Thyroid gland (tissue), 4 donors: ENCODE measurements at regions not wholly inside any gene's neighbourhood (a gene's known extent, or its start where the extent isn't known, plus 50 kb on each side); places are given as distances from the start of the nearest gene placed in this dataset.

Source experiments
- POLR2A ChIP-seq, 2 donors: fragments of 450-650 bp; IDR thresholded peaks; one replicate each; pipeline ENCODE4 v1.6.1; 2017; ENCODE audit warnings: antibody characterized with exemption in 2 of 2, mild to moderate bottlenecking in 2 of 2, moderate library complexity in 1 of 2
- TF ChIP-seq, protein P1 (sequence below), 6 experiments: fragments of 200-600 bp in 3 of 6; fragments of 450-650 bp in 3 of 6; sonication (generic) in 3 of 6; IDR thresholded peaks; one replicate each; pipeline ENCODE4 v1.5.1; 2016 to 2019; ENCODE audit warnings: antibody characterized with exemption in 6 of 6, mild to moderate bottlenecking in 2 of 6, inconsistent platforms in 1 of 6, moderate library complexity in 1 of 6

- TF ChIP-seq, protein P1, sequence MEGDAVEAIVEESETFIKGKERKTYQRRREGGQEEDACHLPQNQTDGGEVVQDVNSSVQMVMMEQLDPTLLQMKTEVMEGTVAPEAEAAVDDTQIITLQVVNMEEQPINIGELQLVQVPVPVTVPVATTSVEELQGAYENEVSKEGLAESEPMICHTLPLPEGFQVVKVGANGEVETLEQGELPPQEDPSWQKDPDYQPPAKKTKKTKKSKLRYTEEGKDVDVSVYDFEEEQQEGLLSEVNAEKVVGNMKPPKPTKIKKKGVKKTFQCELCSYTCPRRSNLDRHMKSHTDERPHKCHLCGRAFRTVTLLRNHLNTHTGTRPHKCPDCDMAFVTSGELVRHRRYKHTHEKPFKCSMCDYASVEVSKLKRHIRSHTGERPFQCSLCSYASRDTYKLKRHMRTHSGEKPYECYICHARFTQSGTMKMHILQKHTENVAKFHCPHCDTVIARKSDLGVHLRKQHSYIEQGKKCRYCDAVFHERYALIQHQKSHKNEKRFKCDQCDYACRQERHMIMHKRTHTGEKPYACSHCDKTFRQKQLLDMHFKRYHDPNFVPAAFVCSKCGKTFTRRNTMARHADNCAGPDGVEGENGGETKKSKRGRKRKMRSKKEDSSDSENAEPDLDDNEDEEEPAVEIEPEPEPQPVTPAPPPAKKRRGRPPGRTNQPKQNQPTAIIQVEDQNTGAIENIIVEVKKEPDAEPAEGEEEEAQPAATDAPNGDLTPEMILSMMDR (IDR thresholded peaks at IDR 0.05): no peak
- no peak for TF ChIP-seq POLR2A (IDR thresholded peaks at IDR 0.05)
Observed at GRCh38 chrX:3407121-3407520, 60.7 kb upstream of the MXRA5 start.
